Liver (tissue), 3 donors: ENCODE measurements at regions not wholly inside any gene's neighbourhood (a gene's known extent, or its start where the extent isn't known, plus 50 kb on each side); places are given as distances from the start of the nearest gene placed in this dataset.

Experiments used
- MAX ChIP-seq: IDR thresholded peaks from 2 replicates; pipeline ENCODE4 v1.6.1; 2016; ENCODE audit warnings: antibody characterized with exemption
- NR2F2 ChIP-seq: IDR thresholded peaks from 2 replicates; pipeline ENCODE4 v1.6.1; 2016; ENCODE audit warnings: antibody characterized with exemption
- RAD21 ChIP-seq, 2 donors: IDR thresholded peaks; 2 replicates each; pipeline ENCODE4 v1.6.1; 2016; ENCODE audit warnings: antibody characterized with exemption in 2 of 2, mild to moderate bottlenecking in 2 of 2
- RXRA ChIP-seq, 2 donors: IDR thresholded peaks; 2 replicates each; pipeline ENCODE4 v1.6.1; 2017 to 2018; ENCODE audit warnings: antibody characterized with exemption in 2 of 2, mild to moderate bottlenecking in 1 of 2
- TAF1 ChIP-seq: conservative IDR thresholded peaks from 2 replicates; pipeline ENCODE4 v1.6.1; 2016; ENCODE audit warnings: antibody characterized with exemption, mild to moderate bottlenecking
- YY1 ChIP-seq: IDR thresholded peaks from 2 replicates; pipeline ENCODE4 v1.6.1; 2016; ENCODE audit warnings: antibody characterized with exemption, mild to moderate bottlenecking
- ZBTB33 ChIP-seq: IDR thresholded peaks from 2 replicates; pipeline ENCODE4 v1.6.1; 2016; ENCODE audit warnings: antibody characterized with exemption
- TF ChIP-seq, protein P1 (sequence below): fragments of 150-350 bp; IDR thresholded peaks from 2 replicates; pipeline ENCODE4 v1.5.1; 2017; ENCODE audit warnings: improper control_type of control experiment, low read depth, low read length; ENCODE audit not compliant: missing input control
- TF ChIP-seq, protein P2 (sequence below): IDR thresholded peaks from 2 replicates; pipeline ENCODE4 v1.6.1; 2016; ENCODE audit warnings: antibody characterized with exemption
- TF ChIP-seq, protein P3 (sequence below): IDR thresholded peaks from 2 replicates; pipeline ENCODE4 v1.6.1; 2016; ENCODE audit warnings: antibody characterized with exemption, mild to moderate bottlenecking
- donor health status: healthy.
- donor health status: healthy.

DNA sequence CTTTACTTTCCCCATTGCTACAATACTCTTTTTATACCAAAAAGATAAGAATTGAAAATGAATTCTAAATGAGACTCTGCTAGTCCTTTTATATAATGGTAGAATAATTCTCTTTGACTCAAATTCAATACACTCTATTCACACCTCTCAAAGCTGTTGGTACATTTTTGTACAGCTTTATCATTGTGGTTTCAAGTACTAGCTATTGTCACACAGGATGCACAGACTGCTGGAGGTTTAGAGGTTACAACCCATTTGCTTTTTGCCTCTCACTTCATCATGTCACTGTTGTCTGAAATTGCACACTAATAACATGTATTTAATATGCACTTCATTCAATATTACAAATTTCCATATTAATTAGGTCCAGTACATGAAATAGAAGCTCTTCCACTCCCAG, 442.2 kb upstream of the ARID1B start:
- TF ChIP-seq, protein P1, sequence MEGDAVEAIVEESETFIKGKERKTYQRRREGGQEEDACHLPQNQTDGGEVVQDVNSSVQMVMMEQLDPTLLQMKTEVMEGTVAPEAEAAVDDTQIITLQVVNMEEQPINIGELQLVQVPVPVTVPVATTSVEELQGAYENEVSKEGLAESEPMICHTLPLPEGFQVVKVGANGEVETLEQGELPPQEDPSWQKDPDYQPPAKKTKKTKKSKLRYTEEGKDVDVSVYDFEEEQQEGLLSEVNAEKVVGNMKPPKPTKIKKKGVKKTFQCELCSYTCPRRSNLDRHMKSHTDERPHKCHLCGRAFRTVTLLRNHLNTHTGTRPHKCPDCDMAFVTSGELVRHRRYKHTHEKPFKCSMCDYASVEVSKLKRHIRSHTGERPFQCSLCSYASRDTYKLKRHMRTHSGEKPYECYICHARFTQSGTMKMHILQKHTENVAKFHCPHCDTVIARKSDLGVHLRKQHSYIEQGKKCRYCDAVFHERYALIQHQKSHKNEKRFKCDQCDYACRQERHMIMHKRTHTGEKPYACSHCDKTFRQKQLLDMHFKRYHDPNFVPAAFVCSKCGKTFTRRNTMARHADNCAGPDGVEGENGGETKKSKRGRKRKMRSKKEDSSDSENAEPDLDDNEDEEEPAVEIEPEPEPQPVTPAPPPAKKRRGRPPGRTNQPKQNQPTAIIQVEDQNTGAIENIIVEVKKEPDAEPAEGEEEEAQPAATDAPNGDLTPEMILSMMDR = no peak
- TF ChIP-seq RAD21 (IDR thresholded peaks at IDR 0.05) (no peak), TAF1 (no peak), RXRA (IDR thresholded peaks at IDR 0.05) (no peak), ZBTB33 (no peak), MAX (no peak), NR2F2 (no peak), YY1 (no peak)
- TF ChIP-seq, protein P2, sequence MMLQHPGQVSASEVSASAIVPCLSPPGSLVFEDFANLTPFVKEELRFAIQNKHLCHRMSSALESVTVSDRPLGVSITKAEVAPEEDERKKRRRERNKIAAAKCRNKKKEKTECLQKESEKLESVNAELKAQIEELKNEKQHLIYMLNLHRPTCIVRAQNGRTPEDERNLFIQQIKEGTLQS = no peak
- TF ChIP-seq, protein P3, sequence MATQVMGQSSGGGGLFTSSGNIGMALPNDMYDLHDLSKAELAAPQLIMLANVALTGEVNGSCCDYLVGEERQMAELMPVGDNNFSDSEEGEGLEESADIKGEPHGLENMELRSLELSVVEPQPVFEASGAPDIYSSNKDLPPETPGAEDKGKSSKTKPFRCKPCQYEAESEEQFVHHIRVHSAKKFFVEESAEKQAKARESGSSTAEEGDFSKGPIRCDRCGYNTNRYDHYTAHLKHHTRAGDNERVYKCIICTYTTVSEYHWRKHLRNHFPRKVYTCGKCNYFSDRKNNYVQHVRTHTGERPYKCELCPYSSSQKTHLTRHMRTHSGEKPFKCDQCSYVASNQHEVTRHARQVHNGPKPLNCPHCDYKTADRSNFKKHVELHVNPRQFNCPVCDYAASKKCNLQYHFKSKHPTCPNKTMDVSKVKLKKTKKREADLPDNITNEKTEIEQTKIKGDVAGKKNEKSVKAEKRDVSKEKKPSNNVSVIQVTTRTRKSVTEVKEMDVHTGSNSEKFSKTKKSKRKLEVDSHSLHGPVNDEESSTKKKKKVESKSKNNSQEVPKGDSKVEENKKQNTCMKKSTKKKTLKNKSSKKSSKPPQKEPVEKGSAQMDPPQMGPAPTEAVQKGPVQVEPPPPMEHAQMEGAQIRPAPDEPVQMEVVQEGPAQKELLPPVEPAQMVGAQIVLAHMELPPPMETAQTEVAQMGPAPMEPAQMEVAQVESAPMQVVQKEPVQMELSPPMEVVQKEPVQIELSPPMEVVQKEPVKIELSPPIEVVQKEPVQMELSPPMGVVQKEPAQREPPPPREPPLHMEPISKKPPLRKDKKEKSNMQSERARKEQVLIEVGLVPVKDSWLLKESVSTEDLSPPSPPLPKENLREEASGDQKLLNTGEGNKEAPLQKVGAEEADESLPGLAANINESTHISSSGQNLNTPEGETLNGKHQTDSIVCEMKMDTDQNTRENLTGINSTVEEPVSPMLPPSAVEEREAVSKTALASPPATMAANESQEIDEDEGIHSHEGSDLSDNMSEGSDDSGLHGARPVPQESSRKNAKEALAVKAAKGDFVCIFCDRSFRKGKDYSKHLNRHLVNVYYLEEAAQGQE = no peak
